Psoas muscle (tissue), 7 donors: ENCODE measurements at regions not wholly inside any gene's neighbourhood (a gene's known extent, or its start where the extent isn't known, plus 50 kb on each side); places are given as distances from the start of the nearest gene placed in this dataset.

Experiments
- ATAC-seq, 4 donors: fragments of 200-7000 bp; cut with Tn5 transposase; one replicate each; pipeline ENCODE4 v1.9.1; 2020; ENCODE audit warnings: moderate library complexity in 3 of 4, mild to moderate bottlenecking in 2 of 4
- DNase-seq, 2 donors: peaks; one replicate each; pipeline ENCODE4 v3.0.0-alpha.2; 2020
- H3K27ac ChIP-seq: fragments of 200-600 bp; one replicate; pipeline ENCODE4 v1.8.0; 2022
- H3K27me3 ChIP-seq, 3 donors: fragments of 200-600 bp in 1 of 3; one replicate each; pipeline versions ENCODE4 v1.6.1 to v1.8.0; 2013 to 2022; ENCODE audit warnings: low read length in 2 of 3, mild to moderate bottlenecking in 2 of 3, moderate library complexity in 1 of 3; ENCODE audit not compliant: insufficient read depth in 3 of 3
- H3K36me3 ChIP-seq, 2 donors: fragments of 200-600 bp in 1 of 2; one replicate each; pipeline versions ENCODE4 v1.6.1 to v1.8.0; 2013 to 2022; ENCODE audit warnings: low read depth in 1 of 2, mild to moderate bottlenecking in 1 of 2, moderate library complexity in 1 of 2; ENCODE audit not compliant: insufficient read depth in 1 of 2
- H3K4me1 ChIP-seq: fragments of 200-600 bp; one replicate; pipeline ENCODE4 v1.8.0; 2022
- H3K4me3 ChIP-seq: fragments of 200-600 bp; one replicate; pipeline ENCODE4 v1.8.0; 2022; ENCODE audit warnings: mild to moderate bottlenecking
- H3K9me3 ChIP-seq: fragments of 200-600 bp; one replicate; pipeline ENCODE4 v1.8.0; 2022
- WGBS, 3 donors: extraction: QIAGEN DNeasy Blood & Tissue Kit; methylation state at CpG; one replicate each; pipeline versions ENCODE4 v1.1.6 to v1.1.7; 2013; 5-methylcytosine and 5-hydroxymethylcytosine counted together
- intact Hi-C, 2 donors: fragments of 100-400 bp; cut with DNase I; formaldehyde crosslinking; loops; one replicate each; pipeline versions ENCODE4 v1.11.0 to v1.14.2; 2022
- TF ChIP-seq, protein P1 (sequence below): fragments of 200-600 bp; IDR thresholded peaks from one replicate; pipeline ENCODE4 v1.8.0; 2022; ENCODE audit warnings: antibody characterized with exemption
- donor health status: healthy with polysubstance abuse.
- donor health status: DM: no; HTN: no; CAD: no; lungs with moderate emphysema.
- donor health status: Bipolar disorder and iron deficiency.
- donor health status: healthy.
- donor health status: DM: yes; HTN: yes; CAD: no.
- donor health status: DM: no; HTN: no; CAD: no.
- donor health status: DM: yes; HTN: yes; CAD: no.

DNA sequence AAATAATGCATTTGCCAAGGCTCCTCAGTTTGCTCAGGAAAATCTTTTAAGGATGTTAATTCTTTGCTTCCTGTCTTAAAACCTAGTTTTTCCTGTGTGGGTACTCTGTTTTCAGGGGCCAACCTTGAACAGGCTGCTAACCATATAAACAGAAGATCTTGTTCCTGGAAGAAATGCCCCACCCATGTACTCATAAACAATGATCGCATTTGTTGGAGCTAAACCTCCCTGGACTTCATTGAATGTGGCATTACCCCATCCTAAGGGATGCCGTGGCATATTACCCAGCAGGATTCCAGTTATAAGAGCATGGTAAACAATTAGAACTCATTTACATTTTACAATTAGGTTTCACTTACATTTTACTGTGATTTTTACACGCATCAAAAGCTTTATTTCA is 436.0 kb downstream of the ZNF608 start:
- intact Hi-C loops, result no loop called here
- no peak for ATAC-seq

DNA sequence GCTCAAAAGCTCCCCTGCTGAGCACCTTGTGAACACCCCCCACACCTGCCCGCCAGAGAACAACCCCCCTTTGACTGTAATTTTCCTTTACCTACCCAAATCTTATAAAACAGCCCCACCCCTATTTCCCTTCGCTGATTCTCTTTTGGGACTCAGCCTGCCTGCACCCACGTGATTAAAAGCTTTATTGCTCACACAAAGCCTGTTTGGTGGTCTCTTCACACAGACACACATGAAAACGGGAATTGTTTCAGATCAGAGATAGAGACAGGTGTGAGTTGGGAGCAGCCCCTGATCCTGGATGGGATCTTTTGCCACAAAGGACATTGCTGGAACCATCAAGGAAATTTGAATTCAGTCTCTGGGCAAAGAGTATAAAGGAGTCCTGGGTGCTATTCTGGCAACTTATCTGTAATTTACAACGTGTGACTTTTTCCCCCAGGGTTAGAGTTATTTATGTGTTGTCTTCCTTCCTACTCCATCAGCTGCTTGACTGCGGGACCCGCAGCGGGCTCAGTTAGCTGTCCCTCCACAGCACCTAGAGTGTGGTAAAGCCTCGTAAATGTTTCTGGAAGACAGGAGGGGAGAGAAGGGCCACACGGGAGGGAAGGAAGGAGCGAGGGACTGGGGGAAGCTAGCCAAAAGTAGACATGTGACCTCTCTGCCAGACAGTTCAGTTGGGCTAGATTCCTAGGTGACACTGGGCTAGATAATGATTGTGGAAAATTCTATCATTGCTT is 437.0 kb downstream of the ZNF608 start:
- 56 to 60% (median 57%) methylated on average over 11 of the region's 11 CpGs for WGBS, 3 donors
- no peak overlapping the region for H3K4me3 ChIP-seq
- intact Hi-C loops, result no loop called here
- H3K36me3 ChIP-seq, result no peaks in the 10 kb centered on the region
- H3K4me1 ChIP-seq, result no peaks in the 10 kb centered on the region
- no peaks in the 10 kb centered on the region for H3K9me3 ChIP-seq
- TF ChIP-seq, protein P1, sequence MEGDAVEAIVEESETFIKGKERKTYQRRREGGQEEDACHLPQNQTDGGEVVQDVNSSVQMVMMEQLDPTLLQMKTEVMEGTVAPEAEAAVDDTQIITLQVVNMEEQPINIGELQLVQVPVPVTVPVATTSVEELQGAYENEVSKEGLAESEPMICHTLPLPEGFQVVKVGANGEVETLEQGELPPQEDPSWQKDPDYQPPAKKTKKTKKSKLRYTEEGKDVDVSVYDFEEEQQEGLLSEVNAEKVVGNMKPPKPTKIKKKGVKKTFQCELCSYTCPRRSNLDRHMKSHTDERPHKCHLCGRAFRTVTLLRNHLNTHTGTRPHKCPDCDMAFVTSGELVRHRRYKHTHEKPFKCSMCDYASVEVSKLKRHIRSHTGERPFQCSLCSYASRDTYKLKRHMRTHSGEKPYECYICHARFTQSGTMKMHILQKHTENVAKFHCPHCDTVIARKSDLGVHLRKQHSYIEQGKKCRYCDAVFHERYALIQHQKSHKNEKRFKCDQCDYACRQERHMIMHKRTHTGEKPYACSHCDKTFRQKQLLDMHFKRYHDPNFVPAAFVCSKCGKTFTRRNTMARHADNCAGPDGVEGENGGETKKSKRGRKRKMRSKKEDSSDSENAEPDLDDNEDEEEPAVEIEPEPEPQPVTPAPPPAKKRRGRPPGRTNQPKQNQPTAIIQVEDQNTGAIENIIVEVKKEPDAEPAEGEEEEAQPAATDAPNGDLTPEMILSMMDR, result no peak
- H3K27ac ChIP-seq, result no peak overlapping the region
- DNase-seq (no peak), ATAC-seq (no peak)
- H3K27me3 ChIP-seq, result no peaks in the 10 kb centered on the region

More for the DNA sequence above, 436.0 kb downstream of the ZNF608 start:
- Histone ChIP-seq H3K4me1 (no peaks in the 10 kb centered on the region), H3K9me3 (no peaks in the 10 kb centered on the region), H3K27ac (no peak overlapping the region), H3K4me3 (no peak overlapping the region), H3K36me3 (no peaks in the 10 kb centered on the region), H3K27me3 (no peaks in the 10 kb centered on the region)
- no peak for DNase-seq
- 71 to 82% (median 71%) methylated on average over 3 of the region's 3 CpGs for WGBS, 3 donors
- TF ChIP-seq, protein P1, result no peak

DNA sequence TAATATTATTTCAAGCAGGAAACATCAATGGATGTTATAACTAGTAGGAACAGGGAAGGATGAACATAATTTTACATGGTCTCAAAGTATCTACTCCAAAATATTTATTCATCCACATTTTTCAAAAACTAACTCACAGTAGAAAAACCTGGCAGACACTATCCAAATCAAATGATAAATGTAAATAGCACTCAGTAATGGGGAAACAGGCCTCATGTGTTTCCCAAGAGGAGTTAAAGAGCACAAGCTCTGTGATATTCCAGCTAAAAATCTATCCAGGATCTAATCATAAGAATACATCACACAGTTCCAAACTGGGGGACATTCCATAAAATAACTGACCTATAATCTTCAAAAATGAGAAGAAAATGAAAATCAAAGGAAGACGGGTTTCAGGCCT is 443.1 kb downstream of the ZNF608 start:
- H3K4me1 ChIP-seq, result no peaks in the 10 kb centered on the region
- intact Hi-C loops, result no loop called here
- TF ChIP-seq, protein P1, result no peak
- 96 to 100% (median 97%) methylated on average over 1 of the region's 1 CpG for WGBS, 3 donors
- ATAC-seq, result no peak
- no peak overlapping the region for H3K4me3 ChIP-seq
- no peaks in the 10 kb centered on the region for H3K36me3 ChIP-seq
- DNase-seq, result no peak
- H3K27ac ChIP-seq, result no peak overlapping the region
- H3K27me3 ChIP-seq, result no peaks in the 10 kb centered on the region
- no peaks in the 10 kb centered on the region for H3K9me3 ChIP-seq

DNA sequence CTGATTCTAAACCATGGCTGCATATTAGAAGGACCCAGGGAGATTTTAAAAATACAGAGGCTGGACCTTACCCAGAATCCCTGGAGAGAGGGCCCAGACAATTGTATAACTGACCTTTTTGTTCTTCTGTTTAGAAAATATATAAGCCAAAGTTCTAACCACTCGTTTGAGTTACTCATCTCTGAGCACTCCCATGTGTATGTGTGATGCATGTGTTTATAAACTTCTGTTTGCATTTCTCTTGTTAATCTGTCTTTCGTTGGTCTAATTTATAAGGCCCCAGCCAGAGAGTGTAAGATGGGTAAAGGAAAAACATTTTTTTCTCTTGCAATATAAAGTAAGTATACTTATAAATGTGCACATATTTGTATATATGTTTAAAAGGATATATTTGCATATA is 443.9 kb downstream of the ZNF608 start:
- H3K27ac ChIP-seq, result no peak overlapping the region
- 68 to 82% (median 68%) methylated on average over 2 of the region's 2 CpGs for WGBS, 3 donors
- intact Hi-C loops, result no loop called here
- TF ChIP-seq, protein P1, result no peak
- H3K4me3 ChIP-seq, result no peak overlapping the region
- no peaks in the 10 kb centered on the region for H3K4me1 ChIP-seq
- no peaks in the 10 kb centered on the region for H3K36me3 ChIP-seq
- DNase-seq, result no peak
- no peaks in the 10 kb centered on the region for H3K27me3 ChIP-seq
- ATAC-seq, result no peak
- H3K9me3 ChIP-seq, result no peaks in the 10 kb centered on the region

DNA sequence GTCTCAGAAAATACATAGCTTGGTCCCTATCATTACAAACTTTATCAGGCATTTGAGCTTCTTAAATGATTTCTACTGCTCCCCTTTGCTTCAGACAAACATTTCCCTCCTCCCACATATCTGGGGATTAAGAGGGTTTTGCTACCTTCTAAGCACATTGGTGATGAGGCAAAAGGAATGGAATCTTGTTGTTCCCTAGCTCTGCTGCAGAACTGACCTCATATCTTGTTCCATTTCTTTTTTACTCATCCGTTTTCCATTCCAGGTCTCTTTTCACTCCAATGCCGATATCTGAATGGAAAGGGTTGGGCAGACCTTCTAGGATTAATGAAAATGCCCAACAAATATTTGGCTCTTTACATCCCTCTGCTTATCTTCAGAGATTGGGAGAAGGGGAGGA is 444.6 kb downstream of the ZNF608 start:
- TF ChIP-seq, protein P1, result no peak
- no peaks in the 10 kb centered on the region for H3K27me3 ChIP-seq
- no peak overlapping the region for H3K27ac ChIP-seq
- ATAC-seq (no peak), DNase-seq (no peak)
- 41 to 56% (median 49%) methylated on average over 2 of the region's 2 CpGs for WGBS, 3 donors
- no peaks in the 10 kb centered on the region for H3K36me3 ChIP-seq
- H3K4me3 ChIP-seq, result no peak overlapping the region
- intact Hi-C loops, result no loop called here
- no peaks in the 10 kb centered on the region for H3K4me1 ChIP-seq
- H3K9me3 ChIP-seq, result no peaks in the 10 kb centered on the region
